A673 (cell line): ENCODE measurements at regions not wholly inside any gene's neighbourhood (a gene's known extent, or its start where the extent isn't known, plus 50 kb on each side); places are given as distances from the start of the nearest gene placed in this dataset.

Experiments used
- BruUV-seq: library from RNA; stranded (reverse); fragments of 400-500 nt; replicated peaks from 2 replicates; lab custom pipeline; 2021; lab: Mats Ljungman, UMichigan
- CTCF ChIA-PET: fragments of 300-600 bp; sonication (Branson Sonifier 250); formaldehyde crosslinking; loops from one replicate; lab custom pipeline; 2022; ENCODE audit warnings: antibody characterized with exemption; lab: Charles Lee
- POLR2A ChIA-PET: fragments of 300-600 bp; sonication (Branson Sonifier 250); formaldehyde crosslinking; loops from one replicate; lab custom pipeline; 2022; ENCODE audit warnings: antibody characterized with exemption; ENCODE audit not compliant: low non-redundant PET; lab: Charles Lee
- DNase-seq: peaks from one replicate; pipeline ENCODE4 v3.0.0-alpha.2; 2015; ENCODE audit warnings: low spot score
- H3K27ac ChIP-seq: fragments of 200-600 bp; sonication (generic); 2 replicates; pipeline ENCODE4 v1.5.1; 2016; ENCODE audit warnings: mixed run types, low read depth, mild to moderate bottlenecking, mixed read lengths, antibody characterized with exemption, low read length; ENCODE audit not compliant: poor library complexity, severe bottlenecking
- H3K27me3 ChIP-seq: fragments of 200-600 bp; sonication (generic); replicated peaks from 2 replicates; pipeline ENCODE4 v1.6.1; 2017; ENCODE audit warnings: mixed run types, low read depth, mild to moderate bottlenecking, mixed read lengths, antibody characterized with exemption, low read length; ENCODE audit not compliant: insufficient read depth, poor library complexity
- H3K36me3 ChIP-seq: fragments of 200-600 bp; sonication (generic); 2 replicates; pipeline ENCODE4 v1.6.1; 2016; ENCODE audit warnings: mixed run types, mild to moderate bottlenecking, mixed read lengths, antibody characterized with exemption, low read length; ENCODE audit not compliant: insufficient read depth, poor library complexity, severe bottlenecking
- H3K4me1 ChIP-seq: fragments of 200-600 bp; sonication (generic); 2 replicates; pipeline ENCODE4 v1.6.1; 2017; ENCODE audit warnings: mixed run types, mild to moderate bottlenecking, mixed read lengths, antibody characterized with exemption, low read length; ENCODE audit not compliant: insufficient read depth, poor library complexity, severe bottlenecking
- H3K4me3 ChIP-seq: fragments of 200-600 bp; sonication (generic); 2 replicates; pipeline ENCODE4 v1.5.1; 2016; ENCODE audit warnings: low read depth, mixed run types, mild to moderate bottlenecking, mixed read lengths, low read length; ENCODE audit not compliant: poor library complexity, severe bottlenecking
- H3K9me3 ChIP-seq: fragments of 200-600 bp; sonication (generic); 2 replicates; pipeline ENCODE4 v1.6.1; 2016; ENCODE audit warnings: mixed run types, low read depth, mild to moderate bottlenecking, mixed read lengths, antibody characterized with exemption, low read length; ENCODE audit not compliant: poor library complexity, severe bottlenecking
- EZH2 ChIP-seq: fragments of 200-600 bp; sonication (generic); IDR thresholded peaks from 2 replicates; pipeline ENCODE4 v1.6.1; 2017; ENCODE audit warnings: borderline replicate concordance, low read depth, mild to moderate bottlenecking, mixed read lengths, antibody characterized with exemption, low read length; ENCODE audit not compliant: poor library complexity, severe bottlenecking
- intact Hi-C: fragments of 100-400 bp; cut with micrococcal nuclease; formaldehyde crosslinking; loops from one replicate; pipeline ENCODE4 v1.10.0; 2022; ENCODE audit not compliant: unreplicated experiment
- TF ChIP-seq, protein P1 (sequence below): fragments of 300-800, 200-600 bp; sonication (generic); conservative IDR thresholded peaks from 2 replicates; pipeline ENCODE4 v1.5.1; 2017; ENCODE audit warnings: low read depth, mild to moderate bottlenecking, antibody characterized with exemption, low read length, moderate library complexity, mixed read lengths

DNA sequence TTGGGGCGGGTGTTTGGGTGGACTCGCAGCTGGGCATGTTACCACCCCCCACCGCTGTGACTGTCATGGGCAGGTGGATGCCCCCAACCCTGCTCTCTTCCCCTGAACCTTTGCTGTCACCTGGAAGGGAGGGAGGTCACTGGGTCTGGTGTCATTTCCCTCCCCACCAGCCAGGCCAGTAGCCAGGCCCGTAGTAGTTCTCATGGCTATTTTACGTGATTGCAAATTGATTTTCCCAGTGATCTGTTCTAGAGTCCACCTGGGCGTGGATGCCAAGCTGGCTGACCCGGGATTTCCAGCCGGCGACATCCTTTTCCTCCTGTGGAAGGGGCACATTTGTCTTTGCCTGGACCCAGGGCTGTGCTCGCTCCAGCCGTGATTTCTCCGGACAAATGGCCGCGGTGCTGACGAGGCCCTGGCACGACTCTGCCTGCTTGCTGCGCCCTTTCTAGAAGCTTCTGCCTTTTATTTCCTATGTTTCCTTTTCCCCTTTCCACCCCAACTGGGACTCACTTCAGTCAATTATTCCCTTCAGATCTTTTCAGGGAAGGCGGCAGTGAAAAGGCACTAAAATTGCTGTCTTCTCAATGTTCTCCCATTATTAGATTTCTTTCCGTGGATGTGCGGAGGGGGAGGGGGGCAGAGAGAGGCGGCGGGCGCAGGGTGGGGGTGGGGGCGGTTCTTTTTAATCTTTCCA is 226.9 kb upstream of the CIBAR2 start:
- no peak for DNase-seq
- H3K4me3 ChIP-seq, result no peak overlapping the region
- no TSS peak for BruUV-seq
- no peaks in the 10 kb centered on the region for H3K36me3 ChIP-seq
- H3K9me3 ChIP-seq, result no peaks in the 10 kb centered on the region
- TF ChIP-seq, protein P1, sequence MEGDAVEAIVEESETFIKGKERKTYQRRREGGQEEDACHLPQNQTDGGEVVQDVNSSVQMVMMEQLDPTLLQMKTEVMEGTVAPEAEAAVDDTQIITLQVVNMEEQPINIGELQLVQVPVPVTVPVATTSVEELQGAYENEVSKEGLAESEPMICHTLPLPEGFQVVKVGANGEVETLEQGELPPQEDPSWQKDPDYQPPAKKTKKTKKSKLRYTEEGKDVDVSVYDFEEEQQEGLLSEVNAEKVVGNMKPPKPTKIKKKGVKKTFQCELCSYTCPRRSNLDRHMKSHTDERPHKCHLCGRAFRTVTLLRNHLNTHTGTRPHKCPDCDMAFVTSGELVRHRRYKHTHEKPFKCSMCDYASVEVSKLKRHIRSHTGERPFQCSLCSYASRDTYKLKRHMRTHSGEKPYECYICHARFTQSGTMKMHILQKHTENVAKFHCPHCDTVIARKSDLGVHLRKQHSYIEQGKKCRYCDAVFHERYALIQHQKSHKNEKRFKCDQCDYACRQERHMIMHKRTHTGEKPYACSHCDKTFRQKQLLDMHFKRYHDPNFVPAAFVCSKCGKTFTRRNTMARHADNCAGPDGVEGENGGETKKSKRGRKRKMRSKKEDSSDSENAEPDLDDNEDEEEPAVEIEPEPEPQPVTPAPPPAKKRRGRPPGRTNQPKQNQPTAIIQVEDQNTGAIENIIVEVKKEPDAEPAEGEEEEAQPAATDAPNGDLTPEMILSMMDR, result no peak
- TF ChIP-seq EZH2, result no peak
- H3K27ac ChIP-seq, result no peak overlapping the region
- ChIA-PET CTCF (no interaction called here), POLR2A (no interaction called here)
- intact Hi-C loops, result no loop called here
- H3K4me1 ChIP-seq, result peaks cover 25% of the 10 kb centered on the region
- no peaks in the 10 kb centered on the region for H3K27me3 ChIP-seq

DNA sequence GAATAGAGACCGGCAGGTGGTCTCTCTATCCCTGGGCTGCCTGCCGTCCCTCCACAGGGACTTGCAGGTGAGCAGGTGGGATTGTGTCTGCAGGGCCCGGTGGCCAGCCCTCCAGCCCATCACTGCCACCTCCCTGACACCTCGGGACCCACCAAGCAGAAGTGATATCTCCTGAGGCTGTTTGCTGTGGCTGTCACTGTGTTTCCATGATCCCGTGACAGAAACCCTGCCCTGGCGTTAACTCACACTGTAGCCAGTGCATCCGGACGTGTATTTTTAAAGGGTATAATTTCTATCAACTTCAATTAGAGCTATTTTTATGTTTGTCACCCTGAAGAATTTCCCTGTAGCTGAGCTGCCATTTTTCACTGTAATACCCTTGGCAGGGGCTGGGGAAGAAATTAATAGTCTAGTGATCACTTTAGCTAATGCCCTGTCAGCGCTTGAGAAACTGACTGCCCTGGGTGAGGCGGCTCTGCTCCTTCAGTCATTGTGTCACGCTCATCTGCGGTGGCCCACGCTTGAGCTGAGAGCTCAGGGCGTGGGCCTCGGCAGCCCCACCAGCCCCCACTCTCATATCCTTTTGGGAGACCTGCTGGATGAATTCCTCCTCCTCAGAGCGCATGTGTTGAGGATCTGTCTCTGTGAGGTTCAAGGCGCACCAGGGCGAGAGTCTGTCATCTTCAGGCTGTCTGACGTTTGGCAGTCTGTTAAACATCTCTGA is 229.9 kb upstream of the CIBAR2 start:
- POLR2A ChIA-PET, result no interaction called here
- Histone ChIP-seq H3K27me3 (no peaks in the 10 kb centered on the region), H3K4me3 (no peak overlapping the region), H3K4me1 (peaks cover 3% of the 10 kb centered on the region), H3K9me3 (no peaks in the 10 kb centered on the region), H3K27ac (no peak overlapping the region), H3K36me3 (no peaks in the 10 kb centered on the region)
- intact Hi-C loops, result no loop called here
- CTCF ChIA-PET, result no interaction called here
- DNase-seq, result no peak
- TF ChIP-seq, protein P1, result no peak
- TF ChIP-seq EZH2, result no peak
- BruUV-seq, result no TSS peak

DNA sequence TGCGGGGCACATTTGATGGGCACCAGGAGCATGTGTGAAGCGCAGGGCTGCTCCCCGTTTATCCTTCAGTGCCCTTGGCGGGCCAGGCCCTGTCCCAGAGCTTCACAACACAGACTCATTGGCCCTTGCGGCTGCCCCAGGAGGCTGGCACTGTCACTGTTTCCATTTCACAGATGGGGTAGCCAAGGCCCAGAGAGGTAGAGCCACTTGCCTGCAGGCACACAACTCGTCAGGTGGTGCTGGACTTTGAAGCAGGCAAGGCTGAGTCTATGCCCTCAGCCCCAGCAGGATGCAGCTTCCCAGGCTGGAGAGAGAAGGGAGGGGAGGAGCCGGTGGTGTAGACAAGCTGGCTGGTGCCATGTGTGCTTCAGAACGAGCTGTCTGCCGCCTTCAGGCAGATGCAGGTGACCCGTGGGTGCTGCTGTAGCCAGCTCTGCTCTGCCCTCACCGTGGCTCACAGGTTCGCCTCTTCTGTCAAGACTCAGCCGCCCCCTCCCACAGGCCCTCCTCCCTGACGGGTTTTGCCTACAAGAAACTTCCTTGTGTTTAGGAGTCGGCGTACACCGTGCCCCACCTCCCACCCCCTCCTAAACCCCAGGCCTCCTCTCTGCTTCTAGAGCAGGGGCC is 232.3 kb upstream of the CIBAR2 start:
- CTCF ChIA-PET, result no interaction called here
- BruUV-seq, result no TSS peak

More for the DNA sequence above, 232.3 kb upstream of the CIBAR2 start:
- no peak overlapping the region for H3K4me3 ChIP-seq
- H3K4me1 ChIP-seq, result peaks cover 12% of the 10 kb centered on the region
- no peak for TF ChIP-seq EZH2
- TF ChIP-seq, protein P1, result no peak
- DNase-seq, result no peak
- intact Hi-C loops, result no loop called here
- H3K27me3 ChIP-seq, result no peaks in the 10 kb centered on the region
- no peak overlapping the region for H3K27ac ChIP-seq
- POLR2A ChIA-PET, result no interaction called here
- H3K9me3 ChIP-seq, result no peaks in the 10 kb centered on the region
- H3K36me3 ChIP-seq, result no peaks in the 10 kb centered on the region
